Ecto neural progenitor cell (in vitro differentiated cells): ENCODE measurements at regions not wholly inside any gene's neighbourhood (a gene's known extent, or its start where the extent isn't known, plus 50 kb on each side); places are given as distances from the start of the nearest gene placed in this dataset.

Experiments used
- DNase-seq: peaks from one replicate; pipeline ENCODE4 v3.0.0-alpha.2; 2018; ENCODE audit warnings: low spot score

DNA sequence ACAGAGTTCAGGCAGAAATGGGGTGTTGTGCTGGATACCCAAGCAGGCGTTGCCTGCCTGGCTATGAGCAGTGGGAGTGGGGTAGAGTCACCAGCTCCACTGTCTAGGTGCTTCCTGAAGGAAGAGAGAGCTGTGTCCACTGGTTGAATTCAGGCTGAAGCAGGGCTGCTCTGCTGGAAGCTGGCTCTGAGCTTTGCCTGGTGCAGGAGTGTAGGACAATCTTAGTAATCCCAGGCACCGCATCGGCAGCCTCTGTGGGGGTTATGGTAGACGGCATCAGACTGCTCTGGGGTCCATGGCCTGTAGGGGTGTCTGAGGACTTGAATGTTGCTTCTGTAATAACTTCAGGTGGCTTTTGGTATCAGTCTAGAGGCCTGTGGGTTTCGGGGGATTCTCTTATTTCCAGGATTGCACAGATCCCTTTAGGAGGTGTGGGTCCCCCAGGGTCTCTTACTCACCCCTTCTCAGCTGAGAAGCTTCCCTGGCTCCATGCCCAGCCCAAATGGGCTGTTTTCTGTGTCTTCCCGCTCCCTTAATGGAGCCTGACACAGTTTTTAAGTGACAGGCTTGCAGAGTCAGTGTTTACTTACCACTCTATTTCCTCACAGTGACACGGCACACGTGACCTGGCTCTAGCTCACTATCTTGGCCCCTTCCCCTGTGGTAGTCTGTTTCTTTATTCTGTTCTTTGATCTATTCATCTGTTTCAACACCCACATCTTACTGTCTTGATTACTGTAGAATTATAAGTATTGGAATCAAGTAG is 644.3 kb downstream of the CBLN2 start:
- no peak for DNase-seq

- no peak for DNase-seq
These were observed 645.0 kb downstream of the CBLN2 start for GRCh38 chr18:71899183-71899582.

DNA sequence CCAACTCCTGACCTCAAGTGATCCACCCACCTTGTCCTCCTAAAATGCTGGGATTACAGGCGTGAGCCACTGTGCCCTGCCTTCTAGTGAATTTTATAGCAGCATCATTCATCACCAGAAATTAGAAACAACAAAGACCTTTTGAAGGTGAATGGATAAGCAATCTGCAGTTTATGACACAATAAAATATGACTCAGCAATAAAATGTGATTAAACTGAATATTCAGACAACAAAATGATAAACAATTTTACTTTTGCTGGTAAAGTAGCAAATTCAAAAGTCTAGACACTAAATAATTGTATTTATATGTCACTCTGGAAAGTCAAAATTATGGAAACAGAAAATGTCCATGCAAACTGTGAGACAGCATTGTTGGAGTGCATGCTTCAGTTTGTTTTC is 656.6 kb downstream of the CBLN2 start:
- no peak for DNase-seq

DNA sequence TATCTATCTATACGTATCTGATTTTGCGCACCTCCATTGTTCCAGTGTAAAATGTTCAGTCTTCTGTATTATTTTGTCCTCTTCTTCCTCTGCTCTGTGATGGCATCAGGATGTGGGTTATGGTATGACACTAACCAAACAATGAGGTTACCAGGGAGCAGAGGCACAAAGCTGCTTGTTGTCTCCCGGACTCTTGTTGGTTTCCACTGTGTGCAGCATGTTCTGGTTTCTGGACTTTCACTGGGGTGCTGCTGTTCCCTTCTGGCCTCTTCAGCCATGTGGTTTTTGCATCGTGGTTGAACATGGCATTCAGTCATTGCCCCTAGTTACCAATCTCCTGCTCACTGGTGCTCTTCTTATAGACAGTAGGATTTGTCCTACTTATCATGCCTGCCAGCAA is 665.9 kb downstream of the CBLN2 start:
- DNase-seq, result no peak

- no peak for DNase-seq
These were observed 670.4 kb downstream of the CBLN2 start for GRCh38 chr18:71873695-71874094.

DNA sequence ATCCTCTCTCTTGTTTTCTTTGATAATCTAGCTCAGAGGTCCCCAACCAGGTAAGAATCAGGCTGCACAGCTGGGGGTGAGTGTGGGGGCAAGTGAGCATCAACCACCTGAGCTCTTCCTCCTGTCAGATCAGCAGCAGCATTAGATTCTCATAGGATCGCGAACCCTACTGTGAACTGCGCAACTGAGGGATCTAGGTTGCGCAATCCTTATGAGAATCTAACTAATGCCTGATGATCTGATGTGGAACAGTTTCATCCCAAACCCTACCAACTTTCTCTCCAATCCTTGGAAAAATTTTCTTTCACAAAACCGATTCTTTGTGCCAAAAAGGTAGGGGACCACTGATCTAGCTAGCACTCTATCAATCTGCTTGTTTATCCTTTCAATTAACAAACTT is 678.3 kb downstream of the CBLN2 start:
- no peak for DNase-seq

DNA sequence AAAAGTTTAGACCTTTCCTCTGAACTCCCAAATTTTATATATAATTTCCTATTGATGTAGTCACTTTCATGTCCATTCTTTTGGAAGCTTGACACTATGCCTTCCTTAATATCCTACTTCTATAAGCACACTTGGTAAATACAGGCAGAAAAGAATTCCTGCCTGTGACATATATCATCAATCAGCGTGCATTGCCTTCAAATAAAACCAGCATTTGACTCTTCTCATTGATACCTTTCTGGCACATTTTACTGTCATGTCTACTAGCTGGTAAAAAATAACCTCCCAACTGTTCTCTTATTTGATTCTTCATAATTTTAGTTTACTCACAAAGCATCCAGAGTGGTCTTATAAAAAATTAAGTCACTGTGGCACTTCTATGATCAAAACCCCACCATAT is 693.5 kb downstream of the CBLN2 start:
- no peak for DNase-seq

DNA sequence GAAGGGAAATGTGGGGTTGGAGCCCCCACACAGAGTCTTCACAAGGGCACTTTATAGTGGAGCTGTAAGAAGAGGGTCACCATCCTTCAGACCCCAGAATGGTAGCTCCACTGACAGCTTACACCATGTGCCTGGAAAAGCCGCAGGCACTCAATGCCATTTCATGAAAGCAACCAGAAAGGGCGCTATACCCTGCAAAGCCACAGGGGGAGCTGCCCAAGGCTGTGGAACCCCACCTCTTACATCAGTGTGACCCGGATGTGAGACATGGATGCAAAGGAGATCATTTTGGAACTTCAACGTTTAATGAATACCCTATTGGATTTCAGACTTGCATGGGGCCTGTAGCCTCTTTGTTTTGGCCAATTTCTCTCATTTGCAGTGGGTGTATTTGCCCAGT is 694.7 kb downstream of the CBLN2 start:
- no peak for DNase-seq

- no peak for DNase-seq
These were observed 697.4 kb downstream of the CBLN2 start for GRCh38 chr18:71846716-71847115.

GRCh38 chr18:71844814-71845213 is 699.3 kb downstream of the CBLN2 start:
- DNase-seq, result no peak

- DNase-seq, result no peak
These were observed 701.5 kb downstream of the CBLN2 start for GRCh38 chr18:71842666-71843065.

GRCh38 chr18:71837547-71837946 is 706.6 kb downstream of the CBLN2 start:
- no peak for DNase-seq

GRCh38 chr18:71832946-71833617 is 711.1 kb downstream of the CBLN2 start:
- no peak for DNase-seq

GRCh38 chr18:71831039-71831438 is 713.1 kb downstream of the CBLN2 start:
- DNase-seq, result no peak

DNA sequence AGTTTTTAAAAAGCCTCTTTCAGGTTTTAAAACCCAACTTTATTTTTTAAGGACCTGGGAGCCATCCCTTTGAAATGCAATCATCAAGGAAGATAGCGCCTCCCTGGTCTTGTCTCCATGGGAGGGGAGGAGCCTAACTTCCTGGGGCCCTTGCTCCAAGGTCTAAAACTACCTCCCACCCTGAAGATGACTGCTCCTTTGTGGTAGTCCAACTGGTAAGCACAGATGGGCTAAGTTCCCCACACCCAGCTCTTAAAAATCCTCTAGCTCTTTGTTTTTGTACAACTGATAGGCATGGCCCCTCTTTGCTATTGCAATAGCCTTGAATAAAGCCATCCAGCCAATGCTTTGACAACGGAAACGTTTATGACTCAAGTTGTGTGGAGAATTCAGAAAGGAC is 716.8 kb downstream of the CBLN2 start:
- no peak for DNase-seq

DNA sequence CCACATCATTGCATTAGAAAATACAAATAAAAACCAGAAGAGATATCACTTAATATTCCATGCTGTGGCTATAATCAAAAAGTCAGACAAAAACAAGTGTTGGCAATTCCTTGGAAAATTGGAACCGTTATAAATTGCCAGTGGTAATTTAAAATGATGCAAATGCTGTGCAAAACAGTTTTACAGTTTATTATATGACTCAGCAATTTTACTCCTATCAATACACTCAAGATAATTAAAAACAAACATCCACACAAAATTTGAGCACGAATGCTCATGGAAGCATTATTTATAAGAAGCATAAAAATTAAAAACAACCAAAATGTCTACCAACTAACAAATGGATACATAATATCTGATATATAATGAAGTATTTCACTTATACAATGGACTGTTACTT is 728.8 kb downstream of the CBLN2 start:
- no peak for DNase-seq

- no peak for DNase-seq
These were observed 734.4 kb downstream of the CBLN2 start for GRCh38 chr18:71809711-71810110.

DNA sequence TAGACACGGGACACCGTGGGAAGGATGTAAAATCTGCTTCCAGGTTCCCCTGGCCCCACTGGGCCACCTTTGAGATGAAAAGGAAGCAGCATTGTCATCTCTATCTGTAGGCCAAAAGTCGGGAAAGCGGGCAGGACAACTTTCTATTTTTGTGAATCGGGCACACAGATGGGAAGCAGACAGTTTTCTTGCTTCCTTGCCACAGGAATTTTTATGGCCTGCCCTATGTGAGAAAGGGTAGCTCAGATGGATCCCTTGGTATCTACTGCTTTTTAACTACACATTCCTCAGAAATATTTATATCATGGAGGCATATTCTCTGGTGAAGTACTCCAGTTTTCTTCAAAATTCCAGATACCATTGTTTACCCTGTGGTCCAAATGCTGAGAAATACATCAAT is 735.5 kb downstream of the CBLN2 start:
- no peak for DNase-seq

GRCh38 chr18:71807586-71807985 is 736.6 kb downstream of the CBLN2 start:
- DNase-seq, result no peak

GRCh38 chr18:71798986-71799673 is 745.0 kb downstream of the CBLN2 start:
- no peak for DNase-seq

DNA sequence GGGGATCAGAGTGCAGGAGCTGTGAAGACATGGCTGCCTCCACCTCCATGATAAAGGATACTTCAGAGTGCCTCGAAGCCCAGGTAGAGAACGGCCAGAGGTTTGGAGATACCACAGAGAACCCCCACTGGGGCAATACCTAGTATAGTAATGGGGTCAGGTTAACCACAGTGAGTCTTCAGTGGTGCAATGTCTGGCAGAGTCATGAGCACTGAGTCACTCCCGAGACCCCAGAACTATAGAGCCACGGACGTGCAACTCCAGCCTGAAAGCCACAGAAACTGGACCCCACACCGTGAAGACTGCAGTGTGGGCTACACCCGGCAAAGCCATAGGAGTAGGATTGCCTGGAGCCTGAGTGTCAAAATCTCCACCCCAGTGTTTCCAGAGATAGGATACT is 746.6 kb downstream of the CBLN2 start:
- DNase-seq, result no peak

GRCh38 chr18:71784777-71785176 is 759.4 kb downstream of the CBLN2 start:
- no peak for DNase-seq

GRCh38 chr18:71760541-71760940 is 783.6 kb downstream of the CBLN2 start:
- no peak for DNase-seq
